GM23338 (cell line): ENCODE measurements at regions not wholly inside any gene's neighbourhood (a gene's known extent, or its start where the extent isn't known, plus 50 kb on each side); places are given as distances from the start of the nearest gene placed in this dataset.

Experiments used
- ATAC-seq: fragments of 200-7000 bp; cut with Tn5 transposase; 3 replicates; pipeline ENCODE4 v1.9.1; 2020
- DNase-seq: peaks from one replicate; pipeline ENCODE4 v3.0.0-alpha.2; 2015; ENCODE audit warnings: low spot score
- H2AFZ ChIP-seq: fragments of 200-600 bp; sonication (generic); 2 replicates; pipeline ENCODE4 v1.8.0; 2016; ENCODE audit warnings: antibody characterized with exemption, mild to moderate bottlenecking, moderate library complexity
- H3F3A ChIP-seq: fragments of 200-600 bp; sonication (generic); replicated peaks from 2 replicates; pipeline ENCODE4 v1.8.0; 2017; ENCODE audit warnings: antibody characterized with exemption, mixed run types, low read depth
- H3K27ac ChIP-seq: fragments of 200-600 bp; sonication (generic); 2 replicates; pipeline ENCODE4 v1.6.1; 2016; ENCODE audit warnings: low read depth
- H3K27me3 ChIP-seq: fragments of 200-600 bp; sonication (generic); 2 replicates; pipeline ENCODE4 v1.8.0; 2016; ENCODE audit warnings: mild to moderate bottlenecking, mixed run types, moderate library complexity; ENCODE audit not compliant: insufficient read depth
- H3K36me3 ChIP-seq: fragments of 200-600 bp; sonication (generic); 2 replicates; pipeline ENCODE4 v1.8.0; 2016; ENCODE audit warnings: mild to moderate bottlenecking; ENCODE audit not compliant: insufficient read depth
- H3K4me1 ChIP-seq: fragments of 200-600 bp; sonication (generic); 2 replicates; pipeline ENCODE4 v1.8.0; 2016; ENCODE audit warnings: mild to moderate bottlenecking, moderate library complexity; ENCODE audit not compliant: insufficient read depth
- H3K4me2 ChIP-seq: fragments of 200-600 bp; sonication (generic); 2 replicates; pipeline ENCODE4 v1.7.1; 2017; ENCODE audit warnings: mixed run types
- H3K4me3 ChIP-seq: fragments of 200-600 bp; sonication (generic); 2 replicates; pipeline ENCODE4 v1.6.1; 2016; ENCODE audit warnings: mixed run types
- H3K79me2 ChIP-seq: fragments of 200-600 bp; sonication (generic); replicated peaks from 2 replicates; pipeline ENCODE4 v1.8.0; 2017; ENCODE audit warnings: mild to moderate bottlenecking; ENCODE audit not compliant: insufficient read depth
- H3K9me2 ChIP-seq: fragments of 200-600 bp; sonication (generic); 2 replicates; pipeline ENCODE4 v1.8.0; 2017; ENCODE audit not compliant: insufficient read depth
- H4K20me1 ChIP-seq: fragments of 200-600 bp; sonication (generic); replicated peaks from 2 replicates; pipeline ENCODE4 v1.8.0; 2017; ENCODE audit warnings: mild to moderate bottlenecking; ENCODE audit not compliant: insufficient read depth
- H3K27ac Mint-ChIP-seq: 2 replicates; pipeline ENCODE4 v1.8.0; 2020; ENCODE audit warnings: inconsistent platforms, mild to moderate bottlenecking, moderate library complexity, mixed read lengths
- H3K27me3 Mint-ChIP-seq: 3 replicates; pipeline ENCODE4 v1.8.0; 2022; ENCODE audit warnings: low read depth, mild to moderate bottlenecking, moderate library complexity, mixed read lengths, inconsistent platforms; ENCODE audit not compliant: insufficient read depth, poor library complexity
- H3K36me3 Mint-ChIP-seq: 3 replicates; pipeline ENCODE4 v1.8.0; 2021; ENCODE audit warnings: low read depth, mild to moderate bottlenecking, inconsistent platforms, moderate library complexity, mixed read lengths
- H3K4me1 Mint-ChIP-seq: 3 replicates; pipeline ENCODE4 v1.8.0; 2020; ENCODE audit warnings: mild to moderate bottlenecking, inconsistent platforms, mixed read lengths
- H3K4me3 Mint-ChIP-seq: 3 replicates; pipeline ENCODE4 v1.8.0; 2021; ENCODE audit warnings: moderate library complexity, mild to moderate bottlenecking, inconsistent platforms, mixed read lengths
- H3K9me3 Mint-ChIP-seq: 3 replicates; pipeline ENCODE4 v1.8.0; 2020; ENCODE audit warnings: moderate library complexity, mild to moderate bottlenecking, inconsistent platforms, mixed read lengths
- CREB1 ChIP-seq: fragments of 250-450 bp; sonication (Bioruptor Pico); IDR thresholded peaks from 2 replicates; pipeline ENCODE4 v1.5.0; 2020; ENCODE audit warnings: low read depth, mild to moderate bottlenecking, moderate library complexity
- EZH2 ChIP-seq: fragments of 200-600 bp; sonication (generic); IDR thresholded peaks from one replicate; pipeline ENCODE4 v1.8.0; 2017; ENCODE audit warnings: antibody characterized with exemption, mild to moderate bottlenecking, low read depth; ENCODE audit not compliant: unreplicated experiment
- EZH2phosphoT487 ChIP-seq: fragments of 200-600 bp; sonication (generic); IDR thresholded peaks from one replicate; pipeline ENCODE4 v1.8.1; 2018; ENCODE audit warnings: antibody characterized with exemption; ENCODE audit not compliant: unreplicated experiment
- NANOG ChIP-seq: IDR thresholded peaks from 2 replicates; pipeline ENCODE4 v1.6.1; 2016; ENCODE audit warnings: antibody characterized with exemption, borderline replicate concordance
- POLR2AphosphoS5 ChIP-seq: IDR thresholded peaks from 2 replicates; pipeline ENCODE4 v1.6.1; 2016; ENCODE audit warnings: antibody characterized with exemption, low read depth
- STAT1 ChIP-seq: IDR thresholded peaks from one replicate; pipeline ENCODE4 v1.6.1; 2016; ENCODE audit warnings: antibody characterized with exemption; ENCODE audit not compliant: unreplicated experiment
- ZNF114 ChIP-seq: fragments of 250-450 bp; sonication (Bioruptor Pico); IDR thresholded peaks from 2 replicates; pipeline ENCODE4 v1.5.0; 2020; ENCODE audit warnings: mild to moderate bottlenecking, moderate library complexity
- ZNF331 ChIP-seq: fragments of 250-450 bp; sonication (Bioruptor Pico); IDR thresholded peaks from 2 replicates; pipeline ENCODE4 v1.5.0; 2020; ENCODE audit warnings: low read depth, mild to moderate bottlenecking, moderate library complexity
- TF ChIP-seq, protein P1 (sequence below): IDR thresholded peaks from one replicate; pipeline ENCODE4 v1.6.1; 2018; ENCODE audit warnings: antibody characterized with exemption; ENCODE audit not compliant: unreplicated experiment
- TF ChIP-seq, protein P2 (sequence below): IDR thresholded peaks from 2 replicates; pipeline ENCODE4 v1.6.1; 2016; ENCODE audit warnings: antibody characterized with exemption
- TF ChIP-seq, protein P3 (sequence below): fragments of 250-450 bp; sonication (Bioruptor Pico); IDR thresholded peaks from 2 replicates; pipeline ENCODE4 v1.5.0; 2020; ENCODE audit warnings: mild to moderate bottlenecking, moderate library complexity

DNA sequence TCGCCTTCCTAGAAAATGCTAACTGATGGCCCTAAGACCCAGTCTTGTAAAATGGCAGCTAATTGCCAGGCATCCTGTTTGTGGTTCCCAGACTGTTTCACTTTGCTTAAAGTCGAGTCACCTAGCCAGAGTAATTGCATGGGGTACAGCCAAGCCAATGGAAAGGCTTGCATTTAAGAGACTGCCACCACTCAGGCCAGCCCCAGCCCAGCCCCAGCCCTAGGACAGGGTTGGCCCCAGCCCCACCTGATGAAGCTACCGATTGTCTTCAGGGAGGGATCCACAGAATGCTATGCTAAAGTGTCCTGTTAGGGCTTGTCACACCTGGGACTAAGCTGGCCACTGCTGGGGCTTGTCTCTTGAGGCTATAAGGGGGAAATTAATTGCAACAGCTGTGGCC lies 194.6 kb upstream of the KLF3 start:
- no peak for ATAC-seq
- no peak overlapping the region for H3K4me3 Mint-ChIP-seq
- Histone ChIP-seq H4K20me1 (no peaks in the 10 kb centered on the region), H3F3A (no peaks in the 10 kb centered on the region), H3K27me3 (no peaks in the 10 kb centered on the region), H2AFZ (no peak overlapping the region), H3K4me3 (no peak overlapping the region), H3K4me1 (no peaks in the 10 kb centered on the region), H3K9me2 (no peaks in the 10 kb centered on the region), H3K27ac (no peak overlapping the region), H3K36me3 (no peaks in the 10 kb centered on the region), H3K4me2 (no peak overlapping the region), H3K79me2 (no peaks in the 10 kb centered on the region)
- peaks cover 8% of the 10 kb centered on the region; the same call in 2 of the 3 replicates for H3K36me3 Mint-ChIP-seq
- DNase-seq: no peak
- H3K27ac Mint-ChIP-seq: no peak overlapping the region
- TF ChIP-seq EZH2phosphoT487 (no peak), ZNF331 (no peak), CREB1 (CRISPR knock-in tag) (no peak)
- TF ChIP-seq, protein P1, sequence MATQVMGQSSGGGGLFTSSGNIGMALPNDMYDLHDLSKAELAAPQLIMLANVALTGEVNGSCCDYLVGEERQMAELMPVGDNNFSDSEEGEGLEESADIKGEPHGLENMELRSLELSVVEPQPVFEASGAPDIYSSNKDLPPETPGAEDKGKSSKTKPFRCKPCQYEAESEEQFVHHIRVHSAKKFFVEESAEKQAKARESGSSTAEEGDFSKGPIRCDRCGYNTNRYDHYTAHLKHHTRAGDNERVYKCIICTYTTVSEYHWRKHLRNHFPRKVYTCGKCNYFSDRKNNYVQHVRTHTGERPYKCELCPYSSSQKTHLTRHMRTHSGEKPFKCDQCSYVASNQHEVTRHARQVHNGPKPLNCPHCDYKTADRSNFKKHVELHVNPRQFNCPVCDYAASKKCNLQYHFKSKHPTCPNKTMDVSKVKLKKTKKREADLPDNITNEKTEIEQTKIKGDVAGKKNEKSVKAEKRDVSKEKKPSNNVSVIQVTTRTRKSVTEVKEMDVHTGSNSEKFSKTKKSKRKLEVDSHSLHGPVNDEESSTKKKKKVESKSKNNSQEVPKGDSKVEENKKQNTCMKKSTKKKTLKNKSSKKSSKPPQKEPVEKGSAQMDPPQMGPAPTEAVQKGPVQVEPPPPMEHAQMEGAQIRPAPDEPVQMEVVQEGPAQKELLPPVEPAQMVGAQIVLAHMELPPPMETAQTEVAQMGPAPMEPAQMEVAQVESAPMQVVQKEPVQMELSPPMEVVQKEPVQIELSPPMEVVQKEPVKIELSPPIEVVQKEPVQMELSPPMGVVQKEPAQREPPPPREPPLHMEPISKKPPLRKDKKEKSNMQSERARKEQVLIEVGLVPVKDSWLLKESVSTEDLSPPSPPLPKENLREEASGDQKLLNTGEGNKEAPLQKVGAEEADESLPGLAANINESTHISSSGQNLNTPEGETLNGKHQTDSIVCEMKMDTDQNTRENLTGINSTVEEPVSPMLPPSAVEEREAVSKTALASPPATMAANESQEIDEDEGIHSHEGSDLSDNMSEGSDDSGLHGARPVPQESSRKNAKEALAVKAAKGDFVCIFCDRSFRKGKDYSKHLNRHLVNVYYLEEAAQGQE: no peak
- H3K4me1 Mint-ChIP-seq: no peaks in the 10 kb centered on the region
- no peaks in the 10 kb centered on the region for H3K27me3 Mint-ChIP-seq
- H3K9me3 Mint-ChIP-seq: peaks cover 17% of the 10 kb centered on the region

DNA sequence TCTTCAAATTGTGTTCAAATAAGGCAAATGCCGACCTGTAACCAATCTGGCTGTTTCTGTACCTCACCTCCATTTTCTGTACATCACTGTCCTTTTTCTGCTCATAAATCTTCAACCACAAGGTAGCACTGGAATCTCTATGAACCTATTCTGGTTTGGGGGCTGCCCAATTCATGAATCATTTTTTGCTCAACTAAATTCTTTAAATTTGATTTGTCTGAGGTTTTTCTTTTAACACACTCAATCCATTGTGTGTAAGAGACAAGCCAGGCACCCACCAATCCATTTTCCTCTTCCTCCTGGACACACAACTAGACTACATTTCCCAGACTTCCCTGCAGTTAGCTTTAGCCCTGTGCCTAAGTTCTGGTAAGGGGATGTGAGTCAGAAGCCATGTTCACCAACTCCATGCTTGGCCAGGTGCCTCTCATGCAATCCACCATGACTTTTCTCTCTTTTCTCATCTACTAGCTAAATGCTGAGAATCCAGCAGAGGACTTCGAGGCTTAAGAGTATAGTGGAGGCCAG lies 193.2 kb upstream of the KLF3 start:
- Histone ChIP-seq H3K4me1 (no peaks in the 10 kb centered on the region), H3K4me2 (no peak overlapping the region), H3K27me3 (no peaks in the 10 kb centered on the region), H3K79me2 (no peaks in the 10 kb centered on the region), H3K27ac (no peak overlapping the region), H4K20me1 (no peaks in the 10 kb centered on the region), H3F3A (no peaks in the 10 kb centered on the region), H3K4me3 (no peak overlapping the region), H2AFZ (no peak overlapping the region), H3K36me3 (no peaks in the 10 kb centered on the region), H3K9me2 (0 out of 2 replicates have a peak, but pooled peaks cover 3% of the 10 kb centered on the region)
- Mint-ChIP-seq H3K4me1 (no peaks in the 10 kb centered on the region), H3K27me3 (no peaks in the 10 kb centered on the region), H3K36me3 (peaks cover 8% of the 10 kb centered on the region; the same call in 2 of the 3 replicates), H3K4me3 (no peak overlapping the region), H3K27ac (no peak overlapping the region), H3K9me3 (peaks cover 19% of the 10 kb centered on the region)
- no peak for ATAC-seq
- DNase-seq: peak; percentile 5
- TF ChIP-seq, protein P2, sequence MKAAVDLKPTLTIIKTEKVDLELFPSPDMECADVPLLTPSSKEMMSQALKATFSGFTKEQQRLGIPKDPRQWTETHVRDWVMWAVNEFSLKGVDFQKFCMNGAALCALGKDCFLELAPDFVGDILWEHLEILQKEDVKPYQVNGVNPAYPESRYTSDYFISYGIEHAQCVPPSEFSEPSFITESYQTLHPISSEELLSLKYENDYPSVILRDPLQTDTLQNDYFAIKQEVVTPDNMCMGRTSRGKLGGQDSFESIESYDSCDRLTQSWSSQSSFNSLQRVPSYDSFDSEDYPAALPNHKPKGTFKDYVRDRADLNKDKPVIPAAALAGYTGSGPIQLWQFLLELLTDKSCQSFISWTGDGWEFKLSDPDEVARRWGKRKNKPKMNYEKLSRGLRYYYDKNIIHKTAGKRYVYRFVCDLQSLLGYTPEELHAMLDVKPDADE: no peak
- no peak for TF ChIP-seq POLR2AphosphoS5
- TF ChIP-seq NANOG: no peak
- TF ChIP-seq, protein P3, sequence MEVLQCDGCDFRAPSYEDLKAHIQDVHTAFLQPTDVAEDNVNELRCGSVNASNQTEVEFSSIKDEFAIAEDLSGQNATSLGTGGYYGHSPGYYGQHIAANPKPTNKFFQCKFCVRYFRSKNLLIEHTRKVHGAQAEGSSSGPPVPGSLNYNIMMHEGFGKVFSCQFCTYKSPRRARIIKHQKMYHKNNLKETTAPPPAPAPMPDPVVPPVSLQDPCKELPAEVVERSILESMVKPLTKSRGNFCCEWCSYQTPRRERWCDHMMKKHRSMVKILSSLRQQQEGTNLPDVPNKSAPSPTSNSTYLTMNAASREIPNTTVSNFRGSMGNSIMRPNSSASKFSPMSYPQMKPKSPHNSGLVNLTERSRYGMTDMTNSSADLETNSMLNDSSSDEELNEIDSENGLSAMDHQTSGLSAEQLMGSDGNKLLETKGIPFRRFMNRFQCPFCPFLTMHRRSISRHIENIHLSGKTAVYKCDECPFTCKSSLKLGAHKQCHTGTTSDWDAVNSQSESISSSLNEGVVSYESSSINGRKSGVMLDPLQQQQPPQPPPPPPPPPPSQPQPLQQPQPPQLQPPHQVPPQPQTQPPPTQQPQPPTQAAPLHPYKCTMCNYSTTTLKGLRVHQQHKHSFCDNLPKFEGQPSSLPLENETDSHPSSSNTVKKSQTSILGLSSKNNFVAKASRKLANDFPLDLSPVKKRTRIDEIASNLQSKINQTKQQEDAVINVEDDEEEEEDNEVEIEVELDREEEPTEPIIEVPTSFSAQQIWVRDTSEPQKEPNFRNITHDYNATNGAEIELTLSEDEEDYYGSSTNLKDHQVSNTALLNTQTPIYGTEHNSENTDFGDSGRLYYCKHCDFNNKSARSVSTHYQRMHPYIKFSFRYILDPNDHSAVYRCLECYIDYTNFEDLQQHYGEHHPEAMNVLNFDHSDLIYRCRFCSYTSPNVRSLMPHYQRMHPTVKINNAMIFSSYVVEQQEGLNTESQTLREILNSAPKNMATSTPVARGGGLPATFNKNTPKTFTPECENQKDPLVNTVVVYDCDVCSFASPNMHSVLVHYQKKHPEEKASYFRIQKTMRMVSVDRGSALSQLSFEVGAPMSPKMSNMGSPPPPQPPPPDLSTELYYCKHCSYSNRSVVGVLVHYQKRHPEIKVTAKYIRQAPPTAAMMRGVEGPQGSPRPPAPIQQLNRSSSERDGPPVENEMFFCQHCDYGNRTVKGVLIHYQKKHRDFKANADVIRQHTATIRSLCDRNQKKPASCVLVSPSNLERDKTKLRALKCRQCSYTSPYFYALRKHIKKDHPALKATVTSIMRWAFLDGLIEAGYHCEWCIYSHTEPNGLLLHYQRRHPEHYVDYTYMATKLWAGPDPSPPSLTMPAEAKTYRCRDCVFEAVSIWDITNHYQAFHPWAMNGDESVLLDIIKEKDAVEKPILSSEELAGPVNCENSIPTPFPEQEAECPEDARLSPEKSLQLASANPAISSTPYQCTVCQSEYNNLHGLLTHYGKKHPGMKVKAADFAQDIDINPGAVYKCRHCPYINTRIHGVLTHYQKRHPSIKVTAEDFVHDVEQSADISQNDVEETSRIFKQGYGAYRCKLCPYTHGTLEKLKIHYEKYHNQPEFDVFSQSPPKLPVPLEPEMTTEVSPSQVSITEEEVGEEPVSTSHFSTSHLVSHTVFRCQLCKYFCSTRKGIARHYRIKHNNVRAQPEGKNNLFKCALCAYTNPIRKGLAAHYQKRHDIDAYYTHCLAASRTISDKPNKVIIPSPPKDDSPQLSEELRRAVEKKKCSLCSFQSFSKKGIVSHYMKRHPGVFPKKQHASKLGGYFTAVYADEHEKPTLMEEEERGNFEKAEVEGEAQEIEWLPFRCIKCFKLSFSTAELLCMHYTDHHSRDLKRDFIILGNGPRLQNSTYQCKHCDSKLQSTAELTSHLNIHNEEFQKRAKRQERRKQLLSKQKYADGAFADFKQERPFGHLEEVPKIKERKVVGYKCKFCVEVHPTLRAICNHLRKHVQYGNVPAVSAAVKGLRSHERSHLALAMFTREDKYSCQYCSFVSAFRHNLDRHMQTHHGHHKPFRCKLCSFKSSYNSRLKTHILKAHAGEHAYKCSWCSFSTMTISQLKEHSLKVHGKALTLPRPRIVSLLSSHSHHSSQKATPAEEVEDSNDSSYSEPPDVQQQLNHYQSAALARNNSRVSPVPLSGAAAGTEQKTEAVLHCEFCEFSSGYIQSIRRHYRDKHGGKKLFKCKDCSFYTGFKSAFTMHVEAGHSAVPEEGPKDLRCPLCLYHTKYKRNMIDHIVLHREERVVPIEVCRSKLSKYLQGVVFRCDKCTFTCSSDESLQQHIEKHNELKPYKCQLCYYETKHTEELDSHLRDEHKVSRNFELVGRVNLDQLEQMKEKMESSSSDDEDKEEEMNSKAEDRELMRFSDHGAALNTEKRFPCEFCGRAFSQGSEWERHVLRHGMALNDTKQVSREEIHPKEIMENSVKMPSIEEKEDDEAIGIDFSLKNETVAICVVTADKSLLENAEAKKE (CRISPR knock-in tag): no peak
- TF ChIP-seq STAT1: no peak
- TF ChIP-seq EZH2: no peak
- no peak for TF ChIP-seq ZNF114
